ENCODE measurements at regions not wholly inside any gene's neighbourhood (a gene's known extent, or its start where the extent isn't known, plus 50 kb on each side); places are given as distances from the start of the nearest gene placed in this dataset.

- Histone ChIP-seq H3K27me3 (ENCODE audit: control insufficient read depth, insufficient read depth, low read length) (no peaks in the 10 kb centered on the region), H3K36me3 (ENCODE audit: control insufficient read depth, insufficient read depth, low read length) (no peaks in the 10 kb centered on the region), H3K4me3 (ENCODE audit: low read depth, low read length) (no peak overlapping the region)
- DNase-seq (ENCODE audit: low read depth): no peak
- no peak for TF ChIP-seq CTCF (IDR thresholded peaks at IDR 0.05; ENCODE audit: insufficient read depth, low read length, poor library complexity, severe bottlenecking)
These were observed 96.1 kb downstream of the KBTBD8 start for GRCh38 chr3:67094167-67094566.

- DNase-seq (ENCODE audit: low read depth): no peak
- no peak overlapping the region for H3K4me3 ChIP-seq (ENCODE audit: low read depth, low read length)
- no peaks in the 10 kb centered on the region for H3K27me3 ChIP-seq (ENCODE audit: control insufficient read depth, insufficient read depth, low read length)
- no peak for TF ChIP-seq CTCF (IDR thresholded peaks at IDR 0.05; ENCODE audit: insufficient read depth, low read length, poor library complexity, severe bottlenecking)
- no peaks in the 10 kb centered on the region for H3K36me3 ChIP-seq (ENCODE audit: control insufficient read depth, insufficient read depth, low read length)
These were observed 96.7 kb downstream of the KBTBD8 start for GRCh38 chr3:67094774-67095173.

- no peaks in the 10 kb centered on the region for H3K36me3 ChIP-seq (ENCODE audit: control insufficient read depth, insufficient read depth, low read length)
- no peaks in the 10 kb centered on the region for H3K27me3 ChIP-seq (ENCODE audit: control insufficient read depth, insufficient read depth, low read length)
- no peak overlapping the region for H3K4me3 ChIP-seq (ENCODE audit: low read depth, low read length)
- no peak for DNase-seq (ENCODE audit: low read depth)
- no peak for TF ChIP-seq CTCF (IDR thresholded peaks at IDR 0.05; ENCODE audit: insufficient read depth, low read length, poor library complexity, severe bottlenecking)
These were observed 106.3 kb downstream of the KBTBD8 start for GRCh38 chr3:67104388-67104787.

- H3K27me3 ChIP-seq (ENCODE audit: control insufficient read depth, insufficient read depth, low read length): no peaks in the 10 kb centered on the region
- no peaks in the 10 kb centered on the region for H3K36me3 ChIP-seq (ENCODE audit: control insufficient read depth, insufficient read depth, low read length)
- H3K4me3 ChIP-seq (ENCODE audit: low read depth, low read length): no peak overlapping the region
- no peak for TF ChIP-seq CTCF (IDR thresholded peaks at IDR 0.05; ENCODE audit: insufficient read depth, low read length, poor library complexity, severe bottlenecking)
- DNase-seq (ENCODE audit: low read depth): no peak
These were observed 108.8 kb downstream of the KBTBD8 start for GRCh38 chr3:67106874-67107273.

GRCh38 chr3:67109651-67110204 is 111.6 kb downstream of the KBTBD8 start:
- H3K36me3 ChIP-seq (ENCODE audit: control insufficient read depth, insufficient read depth, low read length): no peaks in the 10 kb centered on the region
- peak; percentile 23 for DNase-seq (ENCODE audit: low read depth)
- H3K4me3 ChIP-seq (ENCODE audit: low read depth, low read length): no peak overlapping the region
- H3K27me3 ChIP-seq (ENCODE audit: control insufficient read depth, insufficient read depth, low read length): no peaks in the 10 kb centered on the region
- peak; percentile 65 for TF ChIP-seq CTCF (IDR thresholded peaks at IDR 0.05; ENCODE audit: insufficient read depth, low read length, poor library complexity, severe bottlenecking)

- TF ChIP-seq CTCF (IDR thresholded peaks at IDR 0.05; ENCODE audit: insufficient read depth, low read length, poor library complexity, severe bottlenecking): peak; percentile 96
- peak; percentile 52 for DNase-seq (ENCODE audit: low read depth)
- no peaks in the 10 kb centered on the region for H3K27me3 ChIP-seq (ENCODE audit: control insufficient read depth, insufficient read depth, low read length)
These were observed 115.8 kb downstream of the KBTBD8 start for GRCh38 chr3:67113802-67114407.

More at GRCh38 chr3:67113802-67114407, 115.8 kb downstream of the KBTBD8 start:
- Histone ChIP-seq H3K4me3 (ENCODE audit: low read depth, low read length) (no peak overlapping the region), H3K36me3 (ENCODE audit: control insufficient read depth, insufficient read depth, low read length) (no peaks in the 10 kb centered on the region)
